ENCODE measurements at regions not wholly inside any gene's neighbourhood (a gene's known extent, or its start where the extent isn't known, plus 50 kb on each side); places are given as distances from the start of the nearest gene placed in this dataset.

DNA sequence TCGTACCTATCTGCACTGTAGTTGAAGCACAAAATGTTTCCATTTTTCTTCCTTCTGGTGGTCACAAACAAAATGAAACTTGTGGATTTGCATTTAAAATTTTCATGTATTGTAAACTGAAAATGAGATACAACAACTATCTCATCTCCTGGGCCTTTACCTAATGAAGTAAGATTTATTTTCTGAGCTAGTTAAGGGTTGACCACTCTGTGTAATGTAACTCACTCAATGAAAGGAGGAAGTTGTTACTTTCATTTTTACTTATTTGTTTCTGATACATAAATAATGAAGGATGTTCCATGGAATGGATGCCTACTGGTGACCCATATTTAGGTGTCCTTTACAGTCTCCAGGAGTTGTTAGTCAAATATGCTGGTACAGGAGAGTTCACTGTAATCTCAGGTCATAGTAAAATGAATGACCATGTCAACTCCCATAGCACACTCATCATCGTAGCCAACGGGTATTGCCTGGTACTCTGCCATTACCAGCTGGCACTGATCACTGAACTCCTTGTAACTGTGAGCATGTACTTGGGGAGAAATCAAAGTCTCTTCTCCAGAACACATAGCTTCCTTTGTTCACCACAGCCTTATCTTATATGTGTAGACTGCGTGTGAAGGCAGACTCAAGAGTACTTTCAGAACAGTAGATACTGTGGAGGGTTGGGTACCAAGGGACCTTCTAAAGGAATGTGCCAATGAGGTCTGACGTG is 474.2 kb upstream of the ROBO2 start:
- H3K4me3 ChIP-seq (replicated peaks; ENCODE audit: low read depth, low read length): no peak overlapping the region
- DNase-seq (ENCODE audit: extremely low read depth, insufficient read length): no peak
- H3K36me3 ChIP-seq (ENCODE audit: control insufficient read depth, insufficient read depth, low read length): no peaks in the 10 kb centered on the region
- TF ChIP-seq, protein P1, sequence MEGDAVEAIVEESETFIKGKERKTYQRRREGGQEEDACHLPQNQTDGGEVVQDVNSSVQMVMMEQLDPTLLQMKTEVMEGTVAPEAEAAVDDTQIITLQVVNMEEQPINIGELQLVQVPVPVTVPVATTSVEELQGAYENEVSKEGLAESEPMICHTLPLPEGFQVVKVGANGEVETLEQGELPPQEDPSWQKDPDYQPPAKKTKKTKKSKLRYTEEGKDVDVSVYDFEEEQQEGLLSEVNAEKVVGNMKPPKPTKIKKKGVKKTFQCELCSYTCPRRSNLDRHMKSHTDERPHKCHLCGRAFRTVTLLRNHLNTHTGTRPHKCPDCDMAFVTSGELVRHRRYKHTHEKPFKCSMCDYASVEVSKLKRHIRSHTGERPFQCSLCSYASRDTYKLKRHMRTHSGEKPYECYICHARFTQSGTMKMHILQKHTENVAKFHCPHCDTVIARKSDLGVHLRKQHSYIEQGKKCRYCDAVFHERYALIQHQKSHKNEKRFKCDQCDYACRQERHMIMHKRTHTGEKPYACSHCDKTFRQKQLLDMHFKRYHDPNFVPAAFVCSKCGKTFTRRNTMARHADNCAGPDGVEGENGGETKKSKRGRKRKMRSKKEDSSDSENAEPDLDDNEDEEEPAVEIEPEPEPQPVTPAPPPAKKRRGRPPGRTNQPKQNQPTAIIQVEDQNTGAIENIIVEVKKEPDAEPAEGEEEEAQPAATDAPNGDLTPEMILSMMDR (IDR thresholded peaks at IDR 0.05; ENCODE audit: insufficient read depth, low read length, poor library complexity, severe bottlenecking): no peak
- no peaks in the 10 kb centered on the region for H3K27me3 ChIP-seq (replicated peaks; ENCODE audit: control insufficient read depth, insufficient read depth, low read length)

DNA sequence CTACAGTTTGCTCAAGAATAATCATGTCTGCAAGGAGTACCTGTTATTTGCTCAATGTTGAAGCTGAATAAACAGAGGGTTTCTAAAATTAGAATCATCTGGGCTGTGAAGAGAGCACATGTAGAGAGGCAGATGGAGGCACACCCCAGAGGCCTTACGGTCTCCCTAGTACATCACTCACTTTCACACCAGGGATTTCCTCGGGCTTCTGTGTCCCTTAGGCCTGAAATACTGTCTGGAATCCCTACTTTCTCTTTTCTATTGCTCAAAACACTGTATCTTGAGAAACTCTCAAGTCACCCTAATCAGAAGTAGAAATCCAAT is 473.7 kb upstream of the ROBO2 start:
- no peak for DNase-seq (ENCODE audit: extremely low read depth, insufficient read length)
- TF ChIP-seq, protein P1 (IDR thresholded peaks at IDR 0.05; ENCODE audit: insufficient read depth, low read length, poor library complexity, severe bottlenecking): no peak
- no peak overlapping the region for H3K4me3 ChIP-seq (replicated peaks; ENCODE audit: low read depth, low read length)
- no peaks in the 10 kb centered on the region for H3K27me3 ChIP-seq (replicated peaks; ENCODE audit: control insufficient read depth, insufficient read depth, low read length)
- H3K36me3 ChIP-seq (ENCODE audit: control insufficient read depth, insufficient read depth, low read length): no peaks in the 10 kb centered on the region

DNA sequence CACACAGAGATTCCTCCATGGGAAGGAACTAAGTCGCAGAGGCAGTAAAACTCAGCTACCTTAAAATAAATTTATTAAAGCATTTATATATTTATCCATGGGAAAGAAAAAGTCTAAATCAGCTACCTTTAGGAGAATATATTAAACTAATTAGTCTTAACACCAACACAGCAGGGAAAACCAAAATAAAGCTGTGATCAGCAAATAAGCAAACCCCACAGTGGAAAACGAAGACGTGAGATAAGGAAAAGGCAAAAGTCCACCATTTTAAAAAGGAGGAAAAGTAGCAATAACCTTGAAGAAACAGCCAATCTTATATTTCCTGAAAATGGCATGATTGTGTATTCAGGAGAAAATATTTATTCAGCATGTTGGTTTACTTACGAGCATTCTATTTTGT is 473.0 kb upstream of the ROBO2 start:
- Histone ChIP-seq H3K4me3 (replicated peaks; ENCODE audit: low read depth, low read length) (no peak overlapping the region), H3K36me3 (ENCODE audit: control insufficient read depth, insufficient read depth, low read length) (no peaks in the 10 kb centered on the region), H3K27me3 (replicated peaks; ENCODE audit: control insufficient read depth, insufficient read depth, low read length) (no peaks in the 10 kb centered on the region)
- no peak for DNase-seq (ENCODE audit: extremely low read depth, insufficient read length)
- TF ChIP-seq, protein P1 (IDR thresholded peaks at IDR 0.05; ENCODE audit: insufficient read depth, low read length, poor library complexity, severe bottlenecking): no peak

DNA sequence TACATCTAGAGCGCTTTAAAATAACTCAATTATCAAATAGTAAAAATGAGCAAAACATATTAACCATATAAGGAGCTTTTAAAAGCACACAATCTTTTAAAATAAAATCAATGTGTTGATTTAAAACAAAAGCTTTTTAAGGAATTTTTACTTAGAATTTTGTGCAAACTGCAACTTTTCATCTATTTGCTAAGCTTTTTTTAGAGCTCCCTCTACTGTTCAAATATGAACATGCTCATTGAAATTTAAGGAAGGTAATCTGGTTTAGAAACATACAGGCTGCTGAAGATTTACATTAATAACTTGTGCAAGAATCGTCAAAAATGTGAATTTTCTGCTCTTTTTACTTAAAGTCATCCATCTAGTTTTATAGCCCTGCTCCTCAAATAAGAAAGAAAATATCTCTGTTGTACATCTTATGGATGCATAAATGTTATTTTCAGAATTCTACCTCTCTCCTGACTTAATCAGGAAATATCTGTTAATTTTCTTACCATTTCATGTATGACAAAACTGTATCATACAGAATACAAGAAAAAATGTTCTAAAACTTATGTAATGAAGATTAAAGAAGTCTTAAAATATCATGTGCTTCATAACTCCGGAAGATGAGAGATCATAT is 469.4 kb upstream of the ROBO2 start:
- DNase-seq (ENCODE audit: extremely low read depth, insufficient read length): no peak
- TF ChIP-seq, protein P1 (IDR thresholded peaks at IDR 0.05; ENCODE audit: insufficient read depth, low read length, poor library complexity, severe bottlenecking): peak; percentile 55
- Histone ChIP-seq H3K36me3 (ENCODE audit: control insufficient read depth, insufficient read depth, low read length) (no peaks in the 10 kb centered on the region), H3K27me3 (replicated peaks; ENCODE audit: control insufficient read depth, insufficient read depth, low read length) (no peaks in the 10 kb centered on the region), H3K4me3 (replicated peaks; ENCODE audit: low read depth, low read length) (no peak overlapping the region)

DNA sequence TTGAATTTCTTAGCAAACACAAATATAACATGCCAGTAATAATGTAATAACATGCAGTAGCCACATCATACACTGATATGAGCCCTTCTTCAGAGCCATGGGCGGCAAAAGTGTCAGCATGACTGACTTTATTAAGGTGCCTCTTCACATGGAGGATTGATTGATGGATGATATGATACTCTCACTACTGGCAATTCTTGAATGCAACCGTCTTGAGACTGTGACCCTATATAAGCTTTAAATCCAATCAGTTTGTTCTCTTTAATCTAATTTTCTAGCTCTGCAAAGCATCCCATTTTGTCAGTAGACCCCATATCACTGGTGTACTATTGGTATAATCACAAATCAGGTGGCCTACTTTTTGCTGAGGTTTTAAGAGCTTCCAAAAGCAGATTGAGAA is 463.7 kb upstream of the ROBO2 start:
- no peak for DNase-seq (ENCODE audit: extremely low read depth, insufficient read length)
- TF ChIP-seq, protein P1 (IDR thresholded peaks at IDR 0.05; ENCODE audit: insufficient read depth, low read length, poor library complexity, severe bottlenecking): no peak

More for the DNA sequence above, 463.7 kb upstream of the ROBO2 start:
- no peak overlapping the region for H3K4me3 ChIP-seq (replicated peaks; ENCODE audit: low read depth, low read length)
- H3K27me3 ChIP-seq (replicated peaks; ENCODE audit: control insufficient read depth, insufficient read depth, low read length): no peaks in the 10 kb centered on the region
- H3K36me3 ChIP-seq (ENCODE audit: control insufficient read depth, insufficient read depth, low read length): no peaks in the 10 kb centered on the region
